GM20000 (cell line): ENCODE measurements at regions not wholly inside any gene's neighbourhood (a gene's known extent, or its start where the extent isn't known, plus 50 kb on each side); places are given as distances from the start of the nearest gene placed in this dataset.

Experiments used
- DNase-seq: peaks from one replicate; pipeline ENCODE4 v3.0.0; 2012; ENCODE audit warnings: low spot score
- CTCF ChIP-seq: IDR thresholded peaks from 2 replicates; pipeline ENCODE4 v1.5.1; 2012; ENCODE audit warnings: mild to moderate bottlenecking, control low read depth; ENCODE audit errors: extremely low read depth, missing control alignments

- no peak for DNase-seq
- TF ChIP-seq CTCF = no peak
Observed at GRCh38 chr9:13841746-13842462, 472.0 kb downstream of the NFIB start.

DNA sequence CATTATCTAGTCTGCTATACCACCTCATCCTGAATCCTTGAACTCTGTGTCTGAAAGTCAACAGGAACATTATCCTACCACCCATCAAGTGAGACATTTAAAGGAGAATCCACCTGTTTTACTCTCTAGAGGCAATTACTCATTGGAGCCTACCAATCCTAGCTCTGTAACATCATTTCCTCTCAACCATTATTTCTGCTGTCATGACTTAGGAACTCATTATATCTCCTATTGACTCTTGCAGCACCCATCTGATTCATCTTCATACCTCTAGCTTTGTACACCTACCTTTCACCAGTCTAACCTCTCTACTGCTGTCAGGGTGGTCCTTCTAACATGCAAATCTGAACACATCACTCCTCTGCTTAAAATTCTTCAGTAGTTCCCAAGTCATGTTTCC, 481.5 kb downstream of the NFIB start:
- no peak for TF ChIP-seq CTCF
- DNase-seq = no peak

GRCh38 chr9:13823026-13823425, 490.9 kb downstream of the NFIB start:
- no peak for TF ChIP-seq CTCF
- no peak for DNase-seq

GRCh38 chr9:13817754-13818278, 496.1 kb downstream of the NFIB start:
- no peak for DNase-seq

DNA sequence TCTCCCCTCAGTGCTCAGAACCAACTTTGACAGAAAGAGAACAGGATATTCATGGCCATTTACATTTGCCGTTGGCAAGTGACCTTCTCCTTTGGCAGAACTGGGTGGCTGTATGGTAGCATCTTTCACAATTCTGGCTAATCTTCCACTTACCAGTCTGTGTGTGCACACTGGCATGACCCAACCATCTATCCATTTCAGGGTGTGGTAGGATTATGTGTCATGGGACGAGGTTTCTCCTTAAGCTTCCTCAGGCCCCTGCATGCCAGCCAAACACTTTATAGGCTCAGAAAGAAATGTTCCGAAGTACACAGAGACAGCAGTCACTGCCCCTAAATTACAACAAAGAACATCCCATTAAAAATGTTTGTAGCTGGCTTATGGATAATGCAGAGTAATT, 497.1 kb downstream of the NFIB start:
- no peak for TF ChIP-seq CTCF
- no peak for DNase-seq

More at GRCh38 chr9:13817754-13818278, 496.1 kb downstream of the NFIB start:
- no peak for TF ChIP-seq CTCF

DNA sequence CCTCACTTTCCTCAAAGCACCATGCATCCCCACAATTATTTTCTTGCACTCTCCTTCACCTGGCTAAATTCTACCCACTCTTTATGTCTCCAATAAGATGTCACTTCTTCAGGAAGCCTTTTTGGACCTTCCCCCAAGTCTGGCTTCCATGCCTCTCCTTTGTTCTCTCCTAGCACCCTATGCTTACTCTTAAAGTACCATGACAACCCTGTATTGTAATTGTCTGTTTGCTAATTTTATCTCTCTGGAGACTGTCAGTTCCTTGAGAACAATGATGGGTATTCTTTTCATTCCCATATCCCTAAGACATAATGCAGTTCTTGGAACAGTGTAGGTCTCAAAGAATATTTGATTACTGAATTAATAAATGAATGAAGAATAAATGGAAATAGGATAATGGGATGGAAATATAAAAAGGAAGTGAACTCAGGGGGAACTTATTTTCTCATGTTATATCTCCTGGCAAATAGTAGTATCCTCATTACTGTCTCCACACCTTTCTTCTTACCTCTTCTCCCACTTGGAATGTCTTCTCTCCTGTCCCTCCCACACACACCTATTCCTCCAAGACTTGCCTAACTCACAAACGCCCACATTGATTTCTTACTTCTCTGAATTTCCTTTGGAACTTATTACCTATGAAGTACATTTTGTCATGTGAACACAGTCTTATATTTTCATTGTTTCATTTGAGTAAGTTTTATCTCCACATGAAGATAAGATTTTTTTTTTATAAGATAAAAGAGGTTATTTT, 499.1 kb downstream of the NFIB start:
- no peak for TF ChIP-seq CTCF

DNA sequence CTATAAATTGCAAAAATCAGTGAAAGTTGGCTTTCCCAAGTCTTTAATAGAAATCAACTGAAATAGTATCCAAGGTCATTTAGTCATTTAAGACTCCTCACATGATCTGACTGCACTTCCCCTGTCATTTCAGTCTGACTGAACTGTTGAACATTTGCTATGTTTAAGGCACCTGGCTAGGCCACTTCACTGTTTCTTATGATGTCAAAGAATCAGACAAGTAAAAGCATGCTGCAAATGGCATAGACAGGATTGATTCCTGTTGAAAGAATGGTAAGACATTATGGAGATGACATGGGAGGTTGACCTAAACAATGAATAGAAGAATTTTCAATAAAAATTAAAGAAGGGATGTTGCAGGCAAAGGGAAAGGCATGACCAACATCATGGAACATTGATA, 502.1 kb downstream of the NFIB start:
- DNase-seq = no peak
- TF ChIP-seq CTCF = no peak

More for the DNA sequence above, 499.1 kb downstream of the NFIB start:
- no peak for DNase-seq
